ENCODE measurements at regions not wholly inside any gene's neighbourhood (a gene's known extent, or its start where the extent isn't known, plus 50 kb on each side); places are given as distances from the start of the nearest gene placed in this dataset.

GRCh38 chr18:78768221-78768620, 211.4 kb upstream of the SALL3 start:
- no peak for DNase-seq

GRCh38 chr18:78768656-78769501, 210.7 kb upstream of the SALL3 start:
- no peak for DNase-seq

DNA sequence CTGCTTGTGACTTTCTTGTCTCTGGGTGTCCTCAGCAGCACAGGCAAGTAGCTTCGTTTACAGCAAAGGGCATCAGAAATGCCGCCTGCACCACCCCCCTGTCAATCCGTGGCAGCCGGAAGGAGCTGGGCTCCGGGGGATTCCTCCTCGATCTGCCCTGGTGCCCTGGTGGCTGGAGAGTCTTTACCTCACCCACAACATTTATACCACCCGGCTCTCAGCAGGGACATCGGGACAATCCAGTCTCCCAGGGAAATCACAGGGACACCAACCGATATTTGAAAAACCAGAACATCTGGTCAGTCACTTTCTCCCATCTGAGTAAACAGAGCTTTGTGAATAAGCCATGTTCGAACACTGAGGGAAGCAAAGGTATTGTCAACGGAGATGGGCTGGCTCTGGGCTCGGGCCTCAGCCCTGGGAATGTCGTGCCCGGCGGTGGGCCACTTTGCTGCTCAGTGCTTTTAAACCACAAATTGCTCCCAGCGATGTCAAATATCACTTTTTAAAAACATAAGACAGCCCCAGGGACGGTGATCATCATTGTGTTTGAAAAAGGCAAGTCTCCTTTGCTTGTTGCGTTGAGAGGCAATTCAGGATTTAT, 210.0 kb upstream of the SALL3 start:
- no peak for DNase-seq

- DNase-seq, result no peak
These were observed 209.3 kb upstream of the SALL3 start for GRCh38 chr18:78770139-78770822.

- DNase-seq, result no peak
These were observed 208.8 kb upstream of the SALL3 start for GRCh38 chr18:78770823-78771139.

GRCh38 chr18:78771496-78772359, 207.9 kb upstream of the SALL3 start:
- DNase-seq, result no peak

GRCh38 chr18:78772360-78773302, 207.0 kb upstream of the SALL3 start:
- no peak for DNase-seq

DNA sequence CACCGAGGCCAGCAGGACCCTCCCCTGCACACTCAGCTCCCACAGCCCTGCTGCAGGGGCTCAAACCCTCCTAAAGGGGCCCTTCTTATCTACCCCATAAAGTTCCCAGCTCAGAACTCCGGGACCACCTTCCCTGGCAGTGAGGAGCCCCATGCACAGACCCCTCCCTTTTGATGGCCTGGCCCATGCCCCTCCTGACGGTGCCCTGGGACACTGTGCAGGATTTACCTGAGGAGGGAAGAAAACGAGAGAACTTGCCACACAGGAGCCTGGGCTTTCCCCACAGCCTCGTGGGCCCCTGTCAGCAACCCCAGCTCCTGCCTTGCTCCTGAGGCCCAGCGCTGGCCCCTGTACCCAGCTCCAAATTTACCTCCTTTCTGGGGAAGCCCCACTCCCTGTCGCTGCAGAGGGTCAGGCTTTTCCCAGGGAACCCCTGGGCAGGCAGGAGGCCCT, 206.3 kb upstream of the SALL3 start:
- no peak for DNase-seq

DNA sequence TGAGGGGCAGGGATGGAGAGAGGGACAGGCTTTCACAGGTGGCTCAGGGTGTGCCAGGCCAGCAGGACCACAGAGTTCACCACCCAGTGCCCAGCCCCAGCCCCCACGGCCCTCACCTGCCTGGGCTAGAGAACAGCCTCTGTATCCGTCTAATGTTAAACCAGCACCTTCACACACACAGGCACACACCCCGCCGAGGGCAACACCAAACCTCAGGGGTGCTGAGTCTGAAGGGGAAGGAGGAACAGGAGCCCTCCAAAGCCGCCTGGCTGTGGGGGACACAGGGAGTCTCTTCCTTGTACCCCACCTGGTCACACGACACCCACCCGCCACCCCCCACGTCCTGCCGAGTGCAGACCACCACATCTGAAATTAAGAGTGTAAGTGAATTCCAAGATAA, 205.8 kb upstream of the SALL3 start:
- no peak for DNase-seq

GRCh38 chr18:78774741-78775141, 204.9 kb upstream of the SALL3 start:
- DNase-seq, result no peak

GRCh38 chr18:78776151-78776550, 203.5 kb upstream of the SALL3 start:
- DNase-seq, result no peak

DNA sequence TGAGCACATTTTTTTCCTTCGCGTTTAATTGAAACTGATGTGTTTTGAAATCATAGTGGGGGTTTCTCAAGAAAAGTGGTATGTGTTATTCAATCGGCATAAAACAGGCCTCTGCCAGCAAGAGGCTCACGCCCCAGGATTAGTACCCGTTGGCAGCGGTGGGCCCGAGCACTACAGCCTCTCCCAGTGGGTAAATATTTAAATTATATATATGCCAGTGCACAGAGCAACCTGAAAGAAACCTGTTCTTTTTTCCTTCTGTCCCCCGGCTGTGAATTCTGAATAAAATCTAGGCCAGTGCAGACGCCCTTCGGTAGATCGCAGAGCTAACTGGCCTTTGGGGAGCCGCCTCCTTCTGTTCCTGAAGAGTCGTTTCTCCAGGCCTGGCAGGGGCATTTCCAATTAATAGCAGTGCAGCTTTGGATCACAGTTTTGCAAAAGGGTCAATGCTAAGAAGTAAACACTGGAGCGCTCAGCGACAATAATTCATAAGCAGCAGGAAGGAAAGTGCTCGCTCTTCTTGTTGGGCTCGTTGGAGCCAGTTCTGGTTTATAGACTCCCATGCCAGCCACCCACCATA, 202.8 kb upstream of the SALL3 start:
- DNase-seq, result no peak

GRCh38 chr18:78777992-78778391, 201.6 kb upstream of the SALL3 start:
- no peak for DNase-seq

DNA sequence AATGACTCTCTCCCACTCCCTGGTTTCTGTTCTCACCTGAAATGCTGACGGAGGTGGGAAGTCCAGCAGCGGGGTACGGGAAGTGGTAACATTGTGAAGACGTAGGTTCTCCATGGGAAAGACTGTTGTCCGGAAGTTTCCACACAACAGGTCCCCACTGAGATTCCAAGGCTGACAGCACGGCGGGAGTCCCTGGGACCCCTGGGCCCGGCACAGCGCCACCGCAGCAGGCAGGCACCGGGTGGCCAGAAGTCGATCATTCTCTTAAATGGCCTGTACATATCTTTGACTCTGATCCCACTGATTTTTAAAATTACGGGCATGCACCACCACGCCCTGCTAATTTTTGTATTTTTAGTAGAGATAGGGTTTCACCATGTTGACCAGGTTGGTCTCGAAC, 201.0 kb upstream of the SALL3 start:
- DNase-seq, result no peak

- no peak for DNase-seq
These were observed 199.5 kb upstream of the SALL3 start for GRCh38 chr18:78779996-78780718.

GRCh38 chr18:78780719-78781600, 198.7 kb upstream of the SALL3 start:
- DNase-seq, result no peak

DNA sequence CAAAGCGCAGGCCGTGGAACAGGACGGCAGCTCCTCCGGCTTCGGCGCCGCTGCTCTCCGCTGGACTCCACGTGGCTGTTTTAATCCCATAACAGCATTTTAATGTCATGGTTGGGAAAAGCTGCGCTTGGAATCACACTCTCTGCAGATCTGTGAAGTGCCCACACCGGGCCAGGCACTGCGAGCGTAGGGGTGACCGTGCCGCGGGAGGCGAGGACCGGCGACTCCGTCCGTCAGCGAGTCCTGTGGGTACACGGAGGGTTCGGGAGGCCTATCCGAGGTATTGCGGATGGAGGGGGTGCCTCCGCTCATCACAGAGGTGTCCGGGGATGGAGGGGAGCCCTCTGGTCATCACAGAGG, 198.0 kb upstream of the SALL3 start:
- DNase-seq, result no peak

DNA sequence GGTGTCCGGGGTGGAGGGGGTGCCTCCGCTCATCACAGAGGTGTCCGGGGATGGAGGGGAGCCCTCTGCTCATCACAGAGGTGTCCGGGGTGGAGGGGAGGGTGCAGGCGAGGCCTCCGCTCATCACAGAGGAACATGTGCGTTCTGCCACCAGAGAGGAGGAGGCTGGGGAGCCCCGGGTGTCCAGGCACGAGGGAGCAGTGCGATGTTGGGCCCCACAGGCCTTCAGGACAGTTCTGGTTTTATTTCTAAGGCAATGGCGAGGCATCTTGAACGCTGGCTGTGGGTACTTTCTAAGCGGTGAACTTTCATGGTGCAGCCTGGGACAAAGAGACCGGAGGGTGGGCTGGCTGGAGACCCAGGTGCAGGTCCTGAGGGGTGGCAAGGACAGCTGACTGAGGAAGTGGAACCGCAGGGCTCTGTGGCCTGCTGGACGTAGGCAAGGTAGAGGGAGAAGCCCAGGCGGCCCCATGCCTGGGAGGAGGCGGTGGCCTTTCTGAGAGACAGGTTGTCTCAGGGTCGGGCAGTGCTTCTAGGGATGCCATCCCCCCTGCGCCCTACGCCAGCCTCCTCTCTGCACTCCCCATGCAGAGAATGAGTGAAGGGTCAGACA, 196.6 kb upstream of the SALL3 start:
- DNase-seq, result no peak

DNA sequence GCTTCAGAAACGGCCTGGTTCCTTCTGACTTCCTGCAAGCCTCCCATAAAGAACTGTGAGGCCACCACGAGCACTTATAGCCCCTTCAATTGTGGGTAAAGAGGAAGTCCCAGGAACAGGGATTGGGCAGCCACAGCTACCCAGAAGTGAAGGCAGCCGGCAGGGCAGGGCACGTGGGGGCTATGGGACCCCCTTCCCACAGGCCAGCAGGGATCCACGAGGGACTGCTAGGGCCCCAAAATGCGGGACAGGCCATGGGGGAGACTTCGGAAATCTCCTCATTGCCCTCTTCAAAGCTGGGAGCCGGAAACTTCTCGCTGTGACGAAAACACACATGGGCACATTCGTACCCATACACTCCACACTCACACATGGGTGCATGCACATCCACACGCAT, 196.1 kb upstream of the SALL3 start:
- DNase-seq, result no peak

Measured in NCI-H187 (cell line).